Fibroblast of mammary gland (primary cell): ENCODE measurements at regions not wholly inside any gene's neighbourhood (a gene's known extent, or its start where the extent isn't known, plus 50 kb on each side); places are given as distances from the start of the nearest gene placed in this dataset.

ENCODE experiments used
- DNase-seq: peaks from one replicate; pipeline ENCODE4 v3.0.0-alpha.2; 2010; ENCODE audit warnings: low read depth
- H3K4me3 ChIP-seq: 2 replicates; pipeline ENCODE4 v1.5.1; 2011; ENCODE audit warnings: low read depth, mild to moderate bottlenecking, low read length, moderate library complexity; ENCODE audit not compliant: control insufficient read depth
- TF ChIP-seq, protein P1 (sequence below): conservative IDR thresholded peaks from 2 replicates; pipeline ENCODE4 v1.5.1; 2011; ENCODE audit warnings: low read depth, low read length, inconsistent platforms; ENCODE audit not compliant: control insufficient read depth, insufficient read depth

DNA sequence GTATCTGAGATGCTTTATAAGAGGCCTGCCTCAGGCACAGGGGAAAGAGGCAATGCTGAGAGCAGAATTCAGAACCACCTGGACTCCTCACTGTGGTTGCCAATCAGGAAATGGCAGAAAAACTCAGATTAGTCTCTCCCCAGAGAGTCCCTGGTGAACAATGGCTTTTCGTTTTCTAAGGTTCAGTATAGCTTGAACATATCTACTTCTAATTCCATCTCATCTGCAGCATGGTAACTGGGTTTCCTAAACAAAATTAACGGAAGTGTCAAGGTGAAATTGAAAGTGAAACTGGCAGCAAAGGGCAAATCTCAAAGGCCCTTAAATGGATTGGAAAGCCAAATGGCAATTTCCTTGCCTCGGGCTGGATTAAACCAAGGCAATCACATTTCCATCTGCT is 480.2 kb upstream of the ACVR2A start:
- H3K4me3 ChIP-seq = no peak overlapping the region
- TF ChIP-seq, protein P1, sequence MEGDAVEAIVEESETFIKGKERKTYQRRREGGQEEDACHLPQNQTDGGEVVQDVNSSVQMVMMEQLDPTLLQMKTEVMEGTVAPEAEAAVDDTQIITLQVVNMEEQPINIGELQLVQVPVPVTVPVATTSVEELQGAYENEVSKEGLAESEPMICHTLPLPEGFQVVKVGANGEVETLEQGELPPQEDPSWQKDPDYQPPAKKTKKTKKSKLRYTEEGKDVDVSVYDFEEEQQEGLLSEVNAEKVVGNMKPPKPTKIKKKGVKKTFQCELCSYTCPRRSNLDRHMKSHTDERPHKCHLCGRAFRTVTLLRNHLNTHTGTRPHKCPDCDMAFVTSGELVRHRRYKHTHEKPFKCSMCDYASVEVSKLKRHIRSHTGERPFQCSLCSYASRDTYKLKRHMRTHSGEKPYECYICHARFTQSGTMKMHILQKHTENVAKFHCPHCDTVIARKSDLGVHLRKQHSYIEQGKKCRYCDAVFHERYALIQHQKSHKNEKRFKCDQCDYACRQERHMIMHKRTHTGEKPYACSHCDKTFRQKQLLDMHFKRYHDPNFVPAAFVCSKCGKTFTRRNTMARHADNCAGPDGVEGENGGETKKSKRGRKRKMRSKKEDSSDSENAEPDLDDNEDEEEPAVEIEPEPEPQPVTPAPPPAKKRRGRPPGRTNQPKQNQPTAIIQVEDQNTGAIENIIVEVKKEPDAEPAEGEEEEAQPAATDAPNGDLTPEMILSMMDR = no peak
- DNase-seq = no peak

DNA sequence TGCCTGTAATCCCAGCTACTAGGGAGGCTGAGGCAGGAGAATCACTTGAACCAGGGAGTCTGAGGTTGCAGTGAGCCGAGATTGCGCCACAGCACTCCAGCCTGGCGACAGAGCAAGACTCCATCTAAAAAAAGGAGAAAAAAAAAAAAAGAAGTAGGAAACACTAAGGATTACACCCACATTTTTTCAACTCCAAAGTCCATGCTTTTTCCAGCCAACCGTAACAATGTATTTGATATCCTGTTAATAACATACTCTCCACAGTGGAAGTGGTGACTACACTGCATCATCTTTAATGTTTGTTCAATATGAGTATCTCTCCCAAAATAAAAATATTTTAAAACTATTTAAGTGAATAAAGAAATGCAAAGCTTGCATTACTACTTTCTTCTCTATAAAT is 481.6 kb upstream of the ACVR2A start:
- no peak overlapping the region for H3K4me3 ChIP-seq
- no peak for DNase-seq
- TF ChIP-seq, protein P1 = no peak

DNA sequence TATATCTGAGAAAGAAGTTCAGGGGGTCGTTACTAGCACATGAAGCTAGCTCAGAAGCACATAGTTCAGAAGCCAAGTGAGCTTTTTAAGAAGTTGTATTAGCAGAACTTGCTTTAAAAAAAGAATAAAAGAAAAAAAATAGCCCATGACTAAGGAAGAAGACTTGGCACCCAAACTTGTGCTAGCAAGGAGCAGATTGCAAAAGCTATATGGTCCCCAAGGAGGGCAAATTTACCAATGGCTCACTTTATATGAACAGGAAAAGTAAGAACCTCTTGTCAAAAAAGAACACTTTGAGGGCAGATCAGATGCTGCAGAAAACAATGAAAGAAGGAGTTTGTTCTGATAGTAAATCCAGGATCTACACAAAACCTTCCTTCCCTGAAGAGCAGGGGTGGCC is 486.5 kb upstream of the ACVR2A start:
- no peak overlapping the region for H3K4me3 ChIP-seq
- peak; percentile 45 for DNase-seq
- TF ChIP-seq, protein P1 = no peak

DNA sequence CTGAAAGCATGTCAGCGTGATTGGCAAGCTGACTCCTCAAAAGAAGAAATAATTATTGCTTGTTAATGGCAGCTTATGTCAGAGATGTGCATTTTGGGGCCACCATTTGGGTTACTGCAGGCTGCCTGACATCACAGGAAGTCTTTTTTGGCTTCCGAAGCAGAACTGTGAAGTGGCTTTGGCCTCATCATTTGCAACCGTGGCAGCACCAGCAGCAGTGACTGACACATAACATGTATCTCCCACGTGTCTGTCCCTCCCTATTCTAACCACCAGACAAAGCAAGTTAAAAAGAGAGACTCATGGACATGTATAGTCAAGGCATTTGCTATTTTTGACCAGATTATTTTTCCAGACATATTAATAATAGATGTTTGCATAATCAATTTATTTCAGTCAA is 488.7 kb upstream of the ACVR2A start:
- H3K4me3 ChIP-seq = no peak overlapping the region
- no peak for DNase-seq
- TF ChIP-seq, protein P1 = no peak

DNA sequence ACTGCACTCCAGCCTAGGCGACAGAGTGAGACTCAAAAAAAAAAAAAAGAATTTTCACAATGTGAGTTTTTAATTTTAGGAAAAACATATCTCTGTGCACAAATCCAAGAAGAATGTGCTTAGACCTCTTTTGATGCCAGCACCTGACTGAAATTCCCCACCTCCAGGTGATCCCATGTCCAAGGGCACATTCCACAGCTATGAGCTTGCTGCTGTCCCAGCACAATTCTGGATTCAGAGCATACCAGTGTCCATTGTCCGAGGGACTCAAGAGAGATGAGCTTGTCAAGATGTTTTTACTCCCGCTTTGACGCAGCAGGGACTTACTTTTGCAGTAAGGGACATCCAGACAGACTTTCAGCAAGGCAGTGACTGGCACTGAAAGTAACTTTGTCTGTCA is 489.1 kb upstream of the ACVR2A start:
- H3K4me3 ChIP-seq = no peak overlapping the region
- no peak for DNase-seq
- TF ChIP-seq, protein P1 = no peak

DNA sequence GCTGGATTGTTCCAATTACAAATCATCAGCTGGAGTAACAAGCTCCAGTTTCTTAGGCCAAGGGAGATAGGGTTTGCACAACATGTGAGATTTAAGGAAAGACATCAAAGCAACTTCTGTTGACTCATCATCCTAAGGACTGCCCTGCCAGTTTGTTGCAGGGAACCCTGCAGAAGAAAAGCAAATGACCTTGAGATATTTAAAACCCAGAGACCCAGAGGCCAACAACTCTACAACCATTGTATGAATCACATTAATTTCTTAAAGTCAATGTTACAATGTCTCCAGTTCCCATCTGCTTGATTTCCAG is 491.8 kb upstream of the ACVR2A start:
- peak; percentile 24 for DNase-seq
- TF ChIP-seq, protein P1 = no peak
- H3K4me3 ChIP-seq = no peak overlapping the region
